ENCODE measurements at regions not wholly inside any gene's neighbourhood (a gene's known extent, or its start where the extent isn't known, plus 50 kb on each side); places are given as distances from the start of the nearest gene placed in this dataset.

- H3F3A ChIP-seq (ENCODE audit: insufficient read depth, low read length, poor library complexity, severe bottlenecking) = no peaks in the 10 kb centered on the region
- no peak overlapping the region for H3K9ac ChIP-seq (ENCODE audit: low read length)
- no peaks in the 10 kb centered on the region for H3K9me3 ChIP-seq (ENCODE audit: low read length)
- no peaks in the 10 kb centered on the region for H3K36me3 ChIP-seq (ENCODE audit: insufficient read depth, low read length)
- no peak overlapping the region for H3K4me3 ChIP-seq (ENCODE audit: low read length)
- H3K27me3 ChIP-seq (ENCODE audit: insufficient read depth, low read depth, low read length) = no peaks in the 10 kb centered on the region
- H3K4me2 ChIP-seq (ENCODE audit: low read length) = no peak overlapping the region
- H2AFZ ChIP-seq (ENCODE audit: low read depth, low read length) = no peak overlapping the region
- no peaks in the 10 kb centered on the region for H4K20me1 ChIP-seq (ENCODE audit: insufficient read depth)
- H3K27ac ChIP-seq (ENCODE audit: low read length) = no peak overlapping the region
- no peaks in the 10 kb centered on the region for H3K79me2 ChIP-seq (replicated peaks; ENCODE audit: insufficient read depth, low read length)
- no peaks in the 10 kb centered on the region for H3K9me2 ChIP-seq (ENCODE audit: insufficient read depth, low read length)
- TF ChIP-seq RAD21 (conservative IDR thresholded peaks at IDR 0.05) (no peak), EP300 (conservative IDR thresholded peaks at IDR 0.05; ENCODE audit: poor library complexity, severe bottlenecking) (no peak), MXI1 (conservative IDR thresholded peaks at IDR 0.05; ENCODE audit: poor library complexity, severe bottlenecking) (no peak), EZH2 (IDR thresholded peaks at IDR 0.05; ENCODE audit: borderline replicate concordance, insufficient read depth, low read length, poor library complexity, severe bottlenecking) (no peak), POLR2AphosphoS5 (IDR thresholded peaks at IDR 0.05) (no peak), SMC3 (conservative IDR thresholded peaks at IDR 0.05; ENCODE audit: poor library complexity) (no peak), TAF1 (IDR thresholded peaks at IDR 0.05; ENCODE audit: low read depth) (no peak)
- TF ChIP-seq, protein P1, sequence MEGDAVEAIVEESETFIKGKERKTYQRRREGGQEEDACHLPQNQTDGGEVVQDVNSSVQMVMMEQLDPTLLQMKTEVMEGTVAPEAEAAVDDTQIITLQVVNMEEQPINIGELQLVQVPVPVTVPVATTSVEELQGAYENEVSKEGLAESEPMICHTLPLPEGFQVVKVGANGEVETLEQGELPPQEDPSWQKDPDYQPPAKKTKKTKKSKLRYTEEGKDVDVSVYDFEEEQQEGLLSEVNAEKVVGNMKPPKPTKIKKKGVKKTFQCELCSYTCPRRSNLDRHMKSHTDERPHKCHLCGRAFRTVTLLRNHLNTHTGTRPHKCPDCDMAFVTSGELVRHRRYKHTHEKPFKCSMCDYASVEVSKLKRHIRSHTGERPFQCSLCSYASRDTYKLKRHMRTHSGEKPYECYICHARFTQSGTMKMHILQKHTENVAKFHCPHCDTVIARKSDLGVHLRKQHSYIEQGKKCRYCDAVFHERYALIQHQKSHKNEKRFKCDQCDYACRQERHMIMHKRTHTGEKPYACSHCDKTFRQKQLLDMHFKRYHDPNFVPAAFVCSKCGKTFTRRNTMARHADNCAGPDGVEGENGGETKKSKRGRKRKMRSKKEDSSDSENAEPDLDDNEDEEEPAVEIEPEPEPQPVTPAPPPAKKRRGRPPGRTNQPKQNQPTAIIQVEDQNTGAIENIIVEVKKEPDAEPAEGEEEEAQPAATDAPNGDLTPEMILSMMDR (IDR thresholded peaks at IDR 0.05; ENCODE audit: poor library complexity, severe bottlenecking) = no peak
- TF ChIP-seq, protein P2, sequence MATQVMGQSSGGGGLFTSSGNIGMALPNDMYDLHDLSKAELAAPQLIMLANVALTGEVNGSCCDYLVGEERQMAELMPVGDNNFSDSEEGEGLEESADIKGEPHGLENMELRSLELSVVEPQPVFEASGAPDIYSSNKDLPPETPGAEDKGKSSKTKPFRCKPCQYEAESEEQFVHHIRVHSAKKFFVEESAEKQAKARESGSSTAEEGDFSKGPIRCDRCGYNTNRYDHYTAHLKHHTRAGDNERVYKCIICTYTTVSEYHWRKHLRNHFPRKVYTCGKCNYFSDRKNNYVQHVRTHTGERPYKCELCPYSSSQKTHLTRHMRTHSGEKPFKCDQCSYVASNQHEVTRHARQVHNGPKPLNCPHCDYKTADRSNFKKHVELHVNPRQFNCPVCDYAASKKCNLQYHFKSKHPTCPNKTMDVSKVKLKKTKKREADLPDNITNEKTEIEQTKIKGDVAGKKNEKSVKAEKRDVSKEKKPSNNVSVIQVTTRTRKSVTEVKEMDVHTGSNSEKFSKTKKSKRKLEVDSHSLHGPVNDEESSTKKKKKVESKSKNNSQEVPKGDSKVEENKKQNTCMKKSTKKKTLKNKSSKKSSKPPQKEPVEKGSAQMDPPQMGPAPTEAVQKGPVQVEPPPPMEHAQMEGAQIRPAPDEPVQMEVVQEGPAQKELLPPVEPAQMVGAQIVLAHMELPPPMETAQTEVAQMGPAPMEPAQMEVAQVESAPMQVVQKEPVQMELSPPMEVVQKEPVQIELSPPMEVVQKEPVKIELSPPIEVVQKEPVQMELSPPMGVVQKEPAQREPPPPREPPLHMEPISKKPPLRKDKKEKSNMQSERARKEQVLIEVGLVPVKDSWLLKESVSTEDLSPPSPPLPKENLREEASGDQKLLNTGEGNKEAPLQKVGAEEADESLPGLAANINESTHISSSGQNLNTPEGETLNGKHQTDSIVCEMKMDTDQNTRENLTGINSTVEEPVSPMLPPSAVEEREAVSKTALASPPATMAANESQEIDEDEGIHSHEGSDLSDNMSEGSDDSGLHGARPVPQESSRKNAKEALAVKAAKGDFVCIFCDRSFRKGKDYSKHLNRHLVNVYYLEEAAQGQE (IDR thresholded peaks at IDR 0.05; ENCODE audit: borderline replicate concordance) = no peak
These were observed 869.6 kb upstream of the ADGRL2 start for GRCh38 chr1:80931178-80931577.

DNA sequence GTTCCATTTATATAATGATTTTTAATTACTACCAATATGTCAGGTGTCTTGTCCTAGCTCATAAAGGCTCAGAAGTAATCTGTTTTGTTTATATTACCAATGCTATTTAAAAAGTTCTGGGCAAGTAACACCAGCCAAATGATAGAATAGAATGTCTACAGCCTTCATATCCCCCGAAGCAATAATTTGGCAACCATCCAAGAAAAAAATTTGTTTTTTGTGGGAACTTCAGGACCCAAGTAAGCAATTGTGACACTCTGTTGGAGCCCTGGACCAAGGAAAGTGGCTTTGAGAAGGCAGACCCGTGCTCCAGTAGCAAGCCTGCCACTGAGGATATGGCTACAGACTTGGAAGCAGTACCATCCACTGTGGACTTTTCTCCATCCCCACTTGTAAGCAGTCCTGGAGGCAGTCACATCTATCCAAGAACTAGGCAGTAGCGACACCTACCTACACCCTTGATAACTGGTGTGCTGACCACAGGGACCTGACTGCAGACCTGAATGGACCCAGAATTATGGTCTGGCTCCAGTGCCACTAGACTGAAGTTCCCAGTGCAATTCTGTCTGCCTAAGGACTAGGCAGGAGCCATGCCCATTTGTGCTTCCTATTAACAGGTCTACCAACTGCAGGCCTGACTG is 870.7 kb upstream of the ADGRL2 start:
- no peak overlapping the region for H2AFZ ChIP-seq (ENCODE audit: low read depth, low read length)
- TF ChIP-seq TAF1 (IDR thresholded peaks at IDR 0.05; ENCODE audit: low read depth) (no peak), POLR2AphosphoS5 (IDR thresholded peaks at IDR 0.05) (no peak), SMC3 (conservative IDR thresholded peaks at IDR 0.05; ENCODE audit: poor library complexity) (no peak), EZH2 (IDR thresholded peaks at IDR 0.05; ENCODE audit: borderline replicate concordance, insufficient read depth, low read length, poor library complexity, severe bottlenecking) (no peak), RAD21 (conservative IDR thresholded peaks at IDR 0.05) (no peak), MXI1 (conservative IDR thresholded peaks at IDR 0.05; ENCODE audit: poor library complexity, severe bottlenecking) (no peak), EP300 (conservative IDR thresholded peaks at IDR 0.05; ENCODE audit: poor library complexity, severe bottlenecking) (no peak)
- TF ChIP-seq, protein P2 (IDR thresholded peaks at IDR 0.05; ENCODE audit: borderline replicate concordance) = no peak
- TF ChIP-seq, protein P1 (IDR thresholded peaks at IDR 0.05; ENCODE audit: poor library complexity, severe bottlenecking) = no peak
- H3K79me2 ChIP-seq (replicated peaks; ENCODE audit: insufficient read depth, low read length) = no peaks in the 10 kb centered on the region

More for the DNA sequence above, 870.7 kb upstream of the ADGRL2 start:
- Histone ChIP-seq H3K9ac (ENCODE audit: low read length) (no peak overlapping the region), H3F3A (ENCODE audit: insufficient read depth, low read length, poor library complexity, severe bottlenecking) (no peaks in the 10 kb centered on the region), H3K27me3 (ENCODE audit: insufficient read depth, low read depth, low read length) (no peaks in the 10 kb centered on the region), H4K20me1 (ENCODE audit: insufficient read depth) (no peaks in the 10 kb centered on the region), H3K36me3 (ENCODE audit: insufficient read depth, low read length) (no peaks in the 10 kb centered on the region), H3K4me3 (ENCODE audit: low read length) (no peak overlapping the region), H3K9me2 (ENCODE audit: insufficient read depth, low read length) (no peaks in the 10 kb centered on the region), H3K4me2 (ENCODE audit: low read length) (no peak overlapping the region), H3K9me3 (ENCODE audit: low read length) (no peaks in the 10 kb centered on the region), H3K27ac (ENCODE audit: low read length) (no peak overlapping the region)

All from neural cell (in vitro differentiated cells).